GM21529 (cell line): ENCODE measurements at regions not wholly inside any gene's neighbourhood (a gene's known extent, or its start where the extent isn't known, plus 50 kb on each side); places are given as distances from the start of the nearest gene placed in this dataset.

Experiments used
- ATAC-seq: cut with Tn5 transposase; IDR thresholded peaks from one replicate; pipeline ENCODE4 v1.9.1; 2021; ENCODE audit not compliant: unreplicated experiment

DNA sequence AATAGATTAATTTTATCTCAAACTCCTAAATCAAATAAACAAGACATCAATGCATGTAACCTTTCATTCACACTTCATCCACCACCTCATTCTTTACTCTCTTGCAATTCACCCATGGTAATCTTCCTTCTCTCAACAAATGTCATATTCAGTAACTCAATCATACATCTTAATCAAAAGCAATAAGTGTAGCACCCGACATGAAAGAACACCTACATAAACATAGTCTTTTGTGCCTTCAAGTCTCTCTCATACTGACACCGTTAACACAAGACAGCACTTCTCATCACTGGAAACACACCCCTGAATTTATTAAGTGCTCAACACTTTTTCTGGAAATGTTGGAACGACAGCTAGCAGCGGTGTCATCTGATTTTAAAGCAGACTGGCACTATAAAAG, 225.9 kb downstream of the TTLL7 start:
- no peak for ATAC-seq

DNA sequence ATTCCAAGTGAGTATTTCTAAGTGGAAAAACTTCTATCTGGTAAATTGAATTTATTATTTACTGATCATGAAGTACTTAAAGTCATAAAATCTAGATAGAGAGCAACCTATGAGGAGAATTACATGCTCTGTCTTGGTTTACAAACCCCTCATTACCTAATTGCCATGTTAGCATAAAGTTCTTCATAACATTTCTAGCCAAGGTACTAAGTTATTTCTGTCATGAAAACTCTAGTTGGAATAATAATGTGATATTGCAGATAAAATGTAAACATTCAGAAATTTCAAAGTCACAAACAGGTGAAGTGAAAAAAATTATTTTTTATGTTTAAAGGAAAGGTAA, 228.6 kb downstream of the TTLL7 start:
- no peak for ATAC-seq

DNA sequence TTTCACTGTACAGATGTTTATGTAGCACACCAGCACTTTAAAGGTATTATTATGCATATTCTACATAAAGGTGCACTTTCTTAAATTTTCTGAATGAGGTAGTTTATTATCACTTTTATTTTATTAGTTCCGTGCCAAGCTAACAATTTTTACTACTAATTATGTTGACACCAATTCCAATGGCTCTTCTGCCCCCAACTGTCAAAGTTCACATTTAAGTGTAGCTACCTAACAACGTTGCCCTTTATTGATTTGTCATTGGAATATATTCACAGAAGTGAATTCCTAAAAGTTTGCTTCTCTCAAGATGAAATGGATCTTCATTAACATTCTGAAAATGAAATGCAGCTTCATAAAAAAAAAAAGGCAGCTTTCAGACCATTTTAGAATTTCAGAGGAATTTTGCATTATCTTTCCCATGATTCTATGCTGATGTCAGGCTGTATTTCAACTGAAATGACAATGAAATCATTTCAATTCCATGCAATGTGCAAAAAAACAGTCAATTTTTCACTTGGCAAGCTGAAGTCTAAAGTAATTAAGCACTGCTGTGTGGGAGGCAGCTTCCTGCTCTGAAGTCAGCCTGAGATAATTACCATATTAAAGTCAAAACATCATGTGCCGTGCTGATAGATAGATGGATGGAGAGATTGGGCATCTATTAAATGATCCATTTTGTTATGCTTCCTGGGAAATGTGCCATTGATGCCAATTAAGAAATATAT, 229.2 kb downstream of the TTLL7 start:
- ATAC-seq, result no peak

DNA sequence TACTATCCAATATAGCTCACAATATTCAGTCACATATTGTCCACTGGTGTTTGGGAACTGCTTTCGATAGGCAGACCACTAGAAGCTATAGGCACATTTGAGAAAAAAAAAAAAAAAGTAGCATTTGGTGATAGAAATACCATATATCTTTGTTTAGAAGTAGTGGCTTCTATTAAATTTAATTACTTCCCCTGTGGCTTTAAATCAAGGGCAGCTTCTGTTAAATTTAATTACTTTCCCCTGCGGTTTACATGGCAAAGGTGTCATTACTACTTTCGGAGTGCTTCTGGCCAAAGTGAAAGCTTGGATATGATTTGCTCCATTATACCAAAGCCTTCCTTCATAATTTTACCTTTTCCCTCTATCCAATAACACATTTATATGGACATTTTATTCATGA, 229.9 kb downstream of the TTLL7 start:
- ATAC-seq, result no peak

DNA sequence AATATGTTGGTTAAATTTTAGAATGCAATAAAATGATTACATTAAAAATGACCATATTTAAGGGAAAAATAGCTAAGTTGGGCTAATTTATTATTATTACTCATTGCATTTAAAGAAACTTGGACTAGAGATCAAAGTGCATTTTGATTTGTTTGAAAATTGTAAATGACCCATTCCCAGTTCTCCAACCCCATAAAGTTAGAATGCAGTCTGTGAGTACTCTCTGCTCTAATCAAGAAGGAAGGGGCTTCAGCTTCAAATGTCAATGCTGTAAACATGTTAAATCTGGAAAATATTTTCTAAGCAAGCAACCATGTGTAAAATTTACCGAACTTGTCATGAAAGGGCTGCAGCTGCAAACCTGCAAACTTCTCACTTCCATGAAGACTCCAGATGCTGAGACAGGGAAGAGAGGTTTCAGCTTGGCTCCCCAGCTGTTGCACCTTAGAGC, 232.7 kb downstream of the TTLL7 start:
- ATAC-seq, result no peak

DNA sequence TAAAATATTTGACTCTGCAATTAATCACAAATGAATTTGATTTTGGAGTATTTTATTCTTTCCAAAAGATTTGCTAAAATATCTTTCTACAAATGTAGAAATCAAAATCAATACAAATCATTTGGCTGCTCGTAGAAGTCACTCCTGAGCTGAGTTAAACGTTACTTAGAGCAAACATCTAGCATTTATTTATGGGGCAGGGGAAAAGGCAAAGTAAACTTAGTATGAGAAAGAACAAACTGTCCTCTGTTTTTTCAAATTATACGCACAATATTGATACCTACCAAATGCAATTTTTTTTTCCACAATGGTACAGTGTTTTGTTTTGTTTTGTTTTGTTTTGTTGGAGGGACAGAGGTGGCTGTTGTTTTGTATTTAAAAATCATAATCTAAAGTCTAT, 233.8 kb downstream of the TTLL7 start:
- ATAC-seq, result no peak

- ATAC-seq, result no peak
Observed at GRCh38 chr1:83764209-83764608, 234.7 kb downstream of the TTLL7 start.

DNA sequence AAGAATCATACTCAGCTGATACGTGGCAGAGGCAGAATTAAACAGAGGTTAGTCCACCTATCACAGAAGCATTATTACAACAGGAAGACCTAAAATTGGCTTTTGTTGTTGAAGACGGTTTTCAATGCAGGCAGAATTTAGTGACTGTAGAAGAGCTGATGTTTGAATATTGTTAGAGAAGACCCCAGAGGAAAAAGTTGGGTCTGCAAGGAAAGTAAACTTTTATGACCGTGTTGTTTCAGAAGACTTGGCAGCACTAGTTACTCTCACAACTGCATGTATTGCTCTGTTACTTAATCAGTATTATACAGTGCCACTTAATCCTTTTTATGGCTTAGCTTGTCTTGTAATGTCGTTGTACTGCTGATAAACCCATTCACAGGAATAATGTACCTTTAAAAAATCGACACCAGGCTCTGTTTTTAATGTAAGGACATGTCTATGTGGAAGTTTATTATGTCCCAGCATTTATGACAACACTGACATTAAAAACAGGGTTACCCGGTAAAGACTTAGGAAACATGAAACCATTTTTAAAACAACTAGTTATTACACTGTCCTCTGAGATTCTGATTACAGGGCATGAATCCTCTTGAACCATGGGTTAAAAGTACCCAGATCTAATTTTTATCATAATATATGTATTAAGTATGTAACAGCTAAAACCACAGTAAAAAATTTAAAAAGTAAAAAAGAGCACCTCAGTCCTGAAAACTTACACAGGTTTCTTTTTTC, 235.4 kb downstream of the TTLL7 start:
- ATAC-seq, result no peak

- ATAC-seq, result no peak
Observed at GRCh38 chr1:83762416-83762815, 236.5 kb downstream of the TTLL7 start.

GRCh38 chr1:83762039-83762365, 236.9 kb downstream of the TTLL7 start:
- no peak for ATAC-seq

GRCh38 chr1:83761167-83762038, 237.5 kb downstream of the TTLL7 start:
- ATAC-seq, result peak; percentile 100

DNA sequence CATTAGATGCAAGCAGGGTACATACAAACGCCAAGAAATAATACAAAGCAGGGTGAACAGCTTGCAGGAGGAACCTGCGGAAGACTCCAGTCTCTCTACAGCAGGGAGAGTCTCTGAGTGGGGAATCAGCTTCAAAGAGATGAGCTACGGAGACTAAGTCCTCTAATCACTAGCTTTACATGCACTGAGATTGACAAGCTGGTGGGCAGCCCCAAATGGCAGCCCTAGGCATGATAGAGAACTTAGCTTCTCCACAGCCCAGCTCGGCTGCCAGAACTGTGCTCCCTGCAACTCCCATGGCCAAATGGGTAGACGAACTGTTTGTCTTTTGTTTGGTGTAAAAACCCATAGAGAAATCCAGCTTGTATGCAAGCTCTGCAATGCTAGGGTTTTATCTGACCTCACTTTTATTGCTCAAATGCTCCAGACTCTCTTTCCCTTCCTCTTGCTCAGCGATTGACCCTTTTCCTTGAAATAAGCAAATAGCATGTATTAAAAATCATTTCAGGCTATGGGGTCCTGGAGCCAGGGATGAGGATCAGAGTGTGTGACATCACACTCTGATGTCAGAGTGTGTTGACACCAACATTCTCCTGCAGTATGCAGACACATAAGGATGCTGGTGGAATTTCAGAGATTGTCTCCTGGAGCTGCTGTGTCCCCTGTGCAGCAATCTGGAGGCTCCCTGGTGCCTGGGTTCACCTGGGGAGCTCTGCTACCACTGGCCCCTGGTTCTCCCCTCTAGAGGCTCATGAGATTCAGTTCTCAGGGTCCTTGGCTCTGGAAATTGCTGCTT, 238.5 kb downstream of the TTLL7 start:
- peak; percentile 22 for ATAC-seq

DNA sequence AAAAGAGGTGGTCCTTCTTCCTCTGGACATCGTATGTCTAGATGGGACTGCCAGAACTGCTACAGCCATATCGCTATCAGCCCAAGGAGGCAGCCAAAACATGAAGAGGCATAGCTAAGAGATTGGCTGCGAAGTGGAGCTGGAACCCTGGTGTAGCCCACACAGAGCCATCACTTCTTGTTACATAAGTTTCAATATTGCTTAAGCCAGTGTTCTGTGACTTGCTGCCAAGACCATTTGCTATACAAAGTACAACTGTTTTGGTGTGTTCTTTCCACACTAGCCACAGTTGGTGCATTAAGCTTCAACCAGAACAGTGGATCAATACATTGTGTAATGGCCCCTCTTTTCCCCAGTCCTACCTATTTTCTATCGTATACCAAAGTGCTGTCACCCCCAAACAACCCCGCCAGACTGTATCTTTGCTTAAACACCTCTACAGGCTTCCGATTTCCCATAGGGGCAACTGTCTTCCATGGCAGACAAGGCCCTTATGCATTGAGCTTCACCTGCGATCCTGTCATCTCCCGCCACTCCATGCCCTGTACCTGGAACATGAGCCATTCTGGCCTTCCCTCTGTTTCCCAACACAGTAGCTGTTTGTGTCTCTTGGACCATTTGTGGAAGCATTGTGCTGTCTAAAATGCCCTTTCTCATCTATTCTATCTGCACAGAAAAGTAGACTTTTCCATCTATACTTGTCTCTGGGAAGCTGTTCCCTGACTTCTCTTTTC, 241.8 kb downstream of the TTLL7 start:
- no peak for ATAC-seq

- no peak for ATAC-seq
Observed at GRCh38 chr1:83751602-83752001, 247.3 kb downstream of the TTLL7 start.

GRCh38 chr1:83750201-83750600, 248.7 kb downstream of the TTLL7 start:
- ATAC-seq, result no peak

- ATAC-seq, result no peak
Observed at GRCh38 chr1:83747853-83748482, 251.0 kb downstream of the TTLL7 start.

DNA sequence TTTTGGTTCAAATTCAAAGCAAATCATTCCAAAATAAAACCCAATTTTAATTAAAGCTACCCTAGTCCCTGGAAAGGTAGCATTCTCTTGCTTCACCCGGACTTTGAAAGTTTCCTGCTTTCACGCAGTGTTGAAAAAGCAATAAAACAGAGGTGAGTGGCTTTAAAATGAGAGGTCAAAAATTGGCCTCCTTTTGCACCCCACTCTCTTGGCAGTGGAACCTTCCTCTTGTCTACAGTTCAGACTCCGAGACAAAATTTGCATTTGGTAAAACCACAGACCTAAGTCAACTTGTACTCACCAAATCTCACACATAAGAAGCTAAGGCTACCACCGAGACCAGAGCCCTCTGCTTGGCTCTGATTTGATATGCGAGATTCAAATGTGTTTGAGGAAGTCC, 252.7 kb downstream of the TTLL7 start:
- peak; percentile 85 for ATAC-seq

- no peak for ATAC-seq
Observed at GRCh38 chr1:83742446-83742845, 256.5 kb downstream of the TTLL7 start.

GRCh38 chr1:83741770-83742169, 257.2 kb downstream of the TTLL7 start:
- ATAC-seq, result no peak

DNA sequence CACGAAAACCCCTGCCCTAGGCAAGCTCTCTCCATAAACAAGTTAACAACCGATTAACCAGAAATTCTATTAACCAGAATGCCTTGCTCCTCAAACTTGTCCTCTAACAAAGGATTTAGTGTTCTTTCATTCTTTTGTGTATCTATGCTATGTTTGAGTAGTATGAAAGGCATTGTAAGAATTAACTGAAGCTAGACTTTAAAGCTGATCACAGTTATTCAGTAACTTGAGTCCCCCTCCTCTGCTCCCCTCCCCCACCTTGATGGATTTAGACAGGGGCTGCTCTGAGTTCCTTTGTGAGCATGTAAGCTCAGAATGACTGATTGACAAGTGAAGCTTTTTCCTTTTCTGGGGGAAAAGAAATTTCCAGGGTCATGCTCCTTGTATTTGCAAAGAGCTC, 257.6 kb downstream of the TTLL7 start:
- ATAC-seq, result no peak
